IMR-90 (cell line): ENCODE measurements at regions not wholly inside any gene's neighbourhood (a gene's known extent, or its start where the extent isn't known, plus 50 kb on each side); places are given as distances from the start of the nearest gene placed in this dataset.

Experiments used
- ATAC-seq: fragments of 200-7000 bp; cut with Tn5 transposase; 2 replicates; pipeline ENCODE4 v1.9.1; 2020; ENCODE audit warnings: low read depth, mild to moderate bottlenecking, moderate library complexity
- BruUV-seq: library from RNA; stranded (reverse); fragments of 400-500 nt; replicated peaks from 2 replicates; lab custom pipeline; 2021; lab: Mats Ljungman, UMichigan
- CTCF ChIA-PET: fragments of 300-600 bp; formaldehyde crosslinking; extraction: SDS; loops from one replicate; lab custom pipeline; 2021; ENCODE audit warnings: antibody characterized with exemption; lab: Yijun Ruan, JAX
- POLR2A ChIA-PET: fragments of 300-600 bp; sonication (Branson Sonifier 250); formaldehyde crosslinking; loops from one replicate; lab custom pipeline; 2022; ENCODE audit warnings: antibody characterized with exemption; ENCODE audit not compliant: unreplicated experiment; lab: Charles Lee
- DNase-seq: peaks from one replicate; pipeline ENCODE4 v3.0.0; 2013
- H2AFZ ChIP-seq: replicated peaks from 2 replicates; pipeline ENCODE3; 2013; ENCODE audit warnings: low read length, mild to moderate bottlenecking; ENCODE audit not compliant: poor library complexity
- H2AK5ac ChIP-seq: 2 replicates; pipeline ENCODE4 v1.6.1; 2013; ENCODE audit warnings: low read depth, low read length, inconsistent platforms
- H2AK9ac ChIP-seq: replicated peaks from 2 replicates; pipeline ENCODE3; 2013; ENCODE audit warnings: mild to moderate bottlenecking, low read depth, low read length, moderate library complexity; ENCODE audit not compliant: poor library complexity
- H2BK120ac ChIP-seq: 2 replicates; pipeline ENCODE4 v1.6.1; 2013; ENCODE audit warnings: low read depth, low read length, inconsistent platforms
- H2BK15ac ChIP-seq: 3 replicates; pipeline ENCODE4 v1.6.1; 2013; ENCODE audit warnings: low read depth, low read length, inconsistent platforms
- H2BK20ac ChIP-seq: 2 replicates; pipeline ENCODE4 v1.6.1; 2013; ENCODE audit warnings: low read depth, mild to moderate bottlenecking, inconsistent platforms, low read length, moderate library complexity
- H2BK5ac ChIP-seq: 2 replicates; pipeline ENCODE4 v1.6.1; 2013; ENCODE audit warnings: mild to moderate bottlenecking, low read depth, low read length, inconsistent platforms; ENCODE audit not compliant: poor library complexity, severe bottlenecking
- H3K14ac ChIP-seq: replicated peaks from 2 replicates; pipeline ENCODE4 v1.6.1; 2013; ENCODE audit warnings: low read depth, low read length, inconsistent platforms
- H3K18ac ChIP-seq: 2 replicates; pipeline ENCODE4 v1.6.1; 2013; ENCODE audit warnings: low read depth, low read length, control low read depth
- H3K23ac ChIP-seq: 2 replicates; pipeline ENCODE4 v1.6.1; 2013; ENCODE audit warnings: low read depth, low read length, inconsistent platforms
- H3K27ac ChIP-seq: 2 replicates; pipeline ENCODE4 v1.5.1; 2013; ENCODE audit warnings: mild to moderate bottlenecking, control low read depth, low read length; ENCODE audit not compliant: insufficient read depth
- H3K27me3 ChIP-seq: 2 replicates; pipeline ENCODE4 v1.6.1; 2013; ENCODE audit warnings: low read length; ENCODE audit not compliant: control insufficient read depth, insufficient read depth
- H3K36me3 ChIP-seq: 2 replicates; pipeline ENCODE4 v1.6.1; 2013; ENCODE audit warnings: low read length, mixed read lengths; ENCODE audit not compliant: control insufficient read depth, insufficient read depth
- H3K4ac ChIP-seq: 2 replicates; pipeline ENCODE4 v1.6.1; 2013; ENCODE audit warnings: low read depth, low read length, inconsistent platforms
- H3K4me1 ChIP-seq: 2 replicates; pipeline ENCODE4 v1.6.1; 2013; ENCODE audit warnings: low read length, mixed read lengths; ENCODE audit not compliant: control insufficient read depth, insufficient read depth
- H3K4me2 ChIP-seq: 2 replicates; pipeline ENCODE4 v1.6.1; 2013; ENCODE audit warnings: low read depth, mild to moderate bottlenecking, control low read depth, low read length, moderate library complexity
- H3K4me3 ChIP-seq: 2 replicates; pipeline ENCODE4 v1.5.1; 2013; ENCODE audit warnings: low read depth, mild to moderate bottlenecking, control low read depth, low read length, moderate library complexity; ENCODE audit not compliant: insufficient read depth
- H3K56ac ChIP-seq: 2 replicates; pipeline ENCODE4 v1.6.1; 2013; ENCODE audit warnings: low read length, inconsistent platforms; ENCODE audit not compliant: insufficient read depth; ENCODE audit errors: extremely low read depth
- H3K79me1 ChIP-seq, 2 experiments: 2 replicates each; pipeline ENCODE4 v1.6.1; 2013; ENCODE audit warnings: low read length in 2 of 2, inconsistent platforms in 1 of 2, low read depth in 1 of 2
- H3K9ac ChIP-seq: 2 replicates; pipeline ENCODE4 v1.6.1; 2013; ENCODE audit warnings: low read depth, low read length, control low read depth
- H3K9me1 ChIP-seq: 2 replicates; pipeline ENCODE4 v1.6.1; 2013; ENCODE audit warnings: low read length, inconsistent platforms; ENCODE audit not compliant: insufficient read depth
- H3K9me3 ChIP-seq: 2 replicates; pipeline ENCODE4 v1.6.1; 2013; ENCODE audit warnings: low read length; ENCODE audit not compliant: control insufficient read depth, insufficient read depth
- H4K20me1 ChIP-seq: 2 replicates; pipeline ENCODE4 v1.6.1; 2013; ENCODE audit warnings: low read length, inconsistent platforms; ENCODE audit not compliant: insufficient read depth
- H4K5ac ChIP-seq: 2 replicates; pipeline ENCODE4 v1.6.1; 2013; ENCODE audit warnings: mild to moderate bottlenecking, low read depth, low read length, control low read depth
- H4K8ac ChIP-seq, 2 experiments: 2 replicates each; pipeline ENCODE4 v1.6.1; 2013; ENCODE audit warnings: low read depth in 2 of 2, low read length in 2 of 2, control low read depth in 1 of 2, inconsistent platforms in 1 of 2
- H4K91ac ChIP-seq: 2 replicates; pipeline ENCODE4 v1.6.1; 2013; ENCODE audit warnings: low read depth, low read length, inconsistent platforms; ENCODE audit not compliant: insufficient read depth
- BHLHE40 ChIP-seq: fragments of 150-350 bp; IDR thresholded peaks from 2 replicates; pipeline ENCODE4 v1.6.1; 2016; ENCODE audit warnings: mild to moderate bottlenecking, low read depth, low read length
- CEBPB ChIP-seq: IDR thresholded peaks from 2 replicates; pipeline ENCODE4 v1.6.1; 2012; ENCODE audit warnings: low read depth, low read length, improper control_type of control experiment
- ELK1 ChIP-seq: fragments of 150-350 bp; IDR thresholded peaks from 2 replicates; pipeline ENCODE4 v1.6.1; 2016; ENCODE audit warnings: low read depth, mild to moderate bottlenecking, low read length, moderate library complexity, borderline replicate concordance
- FOS ChIP-seq: fragments of 150-350 bp; IDR thresholded peaks from 2 replicates; pipeline ENCODE4 v1.6.1; 2016; ENCODE audit warnings: low read depth, low read length
- MAFK ChIP-seq: IDR thresholded peaks from 2 replicates; pipeline ENCODE4 v1.6.1; 2012; ENCODE audit warnings: low read depth, low read length, improper control_type of control experiment
- MAZ ChIP-seq: IDR thresholded peaks from 2 replicates; pipeline ENCODE4 v1.6.1; 2012; ENCODE audit warnings: low read depth, mild to moderate bottlenecking, low read length, improper control_type of control experiment, moderate library complexity, borderline replicate concordance
- MXI1 ChIP-seq: IDR thresholded peaks from 2 replicates; pipeline ENCODE4 v1.6.1; 2012; ENCODE audit warnings: low read depth, mild to moderate bottlenecking, low read length, moderate library complexity, borderline replicate concordance
- RCOR1 ChIP-seq: IDR thresholded peaks from 2 replicates; pipeline ENCODE4 v1.6.1; 2012; ENCODE audit warnings: mild to moderate bottlenecking, low read length, improper control_type of control experiment; ENCODE audit not compliant: insufficient replicate concordance
- RFX5 ChIP-seq: IDR thresholded peaks from 2 replicates; pipeline ENCODE4 v1.8.0; 2012; ENCODE audit warnings: low read depth, mild to moderate bottlenecking, low read length, moderate library complexity
- SMC3 ChIP-seq: fragments of 150-350 bp; IDR thresholded peaks from 2 replicates; pipeline ENCODE4 v1.6.1; 2016; ENCODE audit warnings: low read depth, mild to moderate bottlenecking, antibody characterized with exemption, low read length, moderate library complexity
- USF2 ChIP-seq: fragments of 150-350 bp; IDR thresholded peaks from 2 replicates; pipeline ENCODE4 v1.6.1; 2017; ENCODE audit warnings: mild to moderate bottlenecking, antibody characterized with exemption, low read length, low read depth
- WGBS, 2 experiments: methylation state at CpG; one replicate each; pipeline versions ENCODE4 v1.1.5 to v1.1.7; 2013; ENCODE audit warnings: missing lambda C conversion rate in 2 of 2; ENCODE audit not compliant: insufficient read length in 1 of 2; ENCODE audit errors: extremely low coverage in 2 of 2; 5-methylcytosine and 5-hydroxymethylcytosine counted together
- dilution Hi-C: fragments of 300-500 bp; cut with HindIII; formaldehyde crosslinking; loops from one replicate; pipeline ENCODE4 v1.14.3; 2018; ENCODE audit warnings: low sequenced_read_pairs; ENCODE audit not compliant: unreplicated experiment
- in situ Hi-C: fragments of 300-500 bp; cut with MboI; formaldehyde crosslinking; loops from 3 replicates; pipeline ENCODE4 v1.14.3; 2019; ENCODE audit warnings: low sequenced_read_pairs, inconsistent platforms, mixed read lengths
- intact Hi-C: fragments of 100-400 bp; cut with micrococcal nuclease; formaldehyde crosslinking; loops from 2 replicates; pipeline ENCODE4 v1.10.0; 2022

GRCh38 chr5:123763201-123763600, 251.2 kb downstream of the CSNK1G3 start:
- intact Hi-C loops: no loop called here
- Histone ChIP-seq H3K4me1 (no peaks in the 10 kb centered on the region), H2BK5ac (no peak overlapping the region), H3K14ac (no peak overlapping the region), H3K4ac (no peak overlapping the region), H2AK9ac (no peak overlapping the region), H2AFZ (no peak overlapping the region), H4K8ac (no peak overlapping the region), H4K5ac (no peak overlapping the region), H3K9me1 (no peaks in the 10 kb centered on the region), H3K4me2 (no peak overlapping the region), H2BK20ac (no peak overlapping the region), H3K23ac (no peak overlapping the region), H3K56ac (no peak overlapping the region), H4K20me1 (no peaks in the 10 kb centered on the region), H4K91ac (no peak overlapping the region), H3K18ac (no peak overlapping the region), H3K9ac (no peak overlapping the region), H3K36me3 (no peaks in the 10 kb centered on the region), H3K79me1 (no peaks in the 10 kb centered on the region), H2BK120ac (no peak overlapping the region), H3K4me3 (no peak overlapping the region), H3K9me3 (no peaks in the 10 kb centered on the region), H3K27ac (no peak overlapping the region), H2AK5ac (no peak overlapping the region), H3K27me3 (no peaks in the 10 kb centered on the region), H2BK15ac (no peak overlapping the region)
- ChIA-PET CTCF (no interaction called here), POLR2A (no interaction called here)
- no peak for DNase-seq
- no peak for ATAC-seq
- TF ChIP-seq MAZ (no peak), MXI1 (no peak), CEBPB (no peak), MAFK (no peak), RFX5 (no peak), FOS (no peak), ELK1 (no peak), BHLHE40 (no peak), RCOR1 (no peak), USF2 (no peak), SMC3 (no peak)
- dilution Hi-C loops: no loop called here
- in situ Hi-C loops: no loop called here
- BruUV-seq: no TSS peak
- WGBS, 2 experiments: no CpG with 5 or more reads among the region's 2 CpGs
